ENCODE measurements at regions not wholly inside any gene's neighbourhood (a gene's known extent, or its start where the extent isn't known, plus 50 kb on each side); places are given as distances from the start of the nearest gene placed in this dataset.

- WGBS: 89% methylated on average over 5 of the region's 5 CpGs
- Histone ChIP-seq H3K9me3 (no peaks in the 10 kb centered on the region), H3K27me3 (no peaks in the 10 kb centered on the region), H3K4me1 (no peaks in the 10 kb centered on the region), H3K4me3 (no peak overlapping the region), H3K36me3 (no peaks in the 10 kb centered on the region), H3K27ac (no peak overlapping the region)
- no peak for DNase-seq (ENCODE audit: low spot score in 2 of 2)
- no peak for TF ChIP-seq CTCF (IDR thresholded peaks at IDR 0.05)
These were observed 705.7 kb upstream of the RGS18 start for GRCh38 chr1:191452586-191452985.

GRCh38 chr1:191453487-191453886, 704.8 kb upstream of the RGS18 start:
- Histone ChIP-seq H3K36me3 (no peaks in the 10 kb centered on the region), H3K4me3 (no peak overlapping the region), H3K4me1 (no peaks in the 10 kb centered on the region), H3K27me3 (no peaks in the 10 kb centered on the region), H3K9me3 (no peaks in the 10 kb centered on the region), H3K27ac (no peak overlapping the region)
- no peak for DNase-seq (ENCODE audit: low spot score in 2 of 2)
- TF ChIP-seq POLR2A (IDR thresholded peaks at IDR 0.05): no peak
- no peak for TF ChIP-seq EP300 (IDR thresholded peaks at IDR 0.05)
- no peak for TF ChIP-seq POLR2AphosphoS5 (IDR thresholded peaks at IDR 0.05)
- WGBS: 93% methylated on average over 2 of the region's 2 CpGs

GRCh38 chr1:191457889-191458288, 700.4 kb upstream of the RGS18 start:
- no peak overlapping the region for H3K27ac ChIP-seq
- no peak for TF ChIP-seq CTCF (IDR thresholded peaks at IDR 0.05)
- no peak for TF ChIP-seq POLR2AphosphoS5 (IDR thresholded peaks at IDR 0.05)
- TF ChIP-seq EP300 (IDR thresholded peaks at IDR 0.05): no peak
- no peak for TF ChIP-seq POLR2A (IDR thresholded peaks at IDR 0.05)
- WGBS: 72% methylated on average over 3 of the region's 3 CpGs
- no peak overlapping the region for H3K4me3 ChIP-seq
- DNase-seq (ENCODE audit: low spot score in 2 of 2): no peak
- no peaks in the 10 kb centered on the region for H3K27me3 ChIP-seq
- H3K4me1 ChIP-seq: no peaks in the 10 kb centered on the region
- H3K36me3 ChIP-seq: no peaks in the 10 kb centered on the region
- H3K9me3 ChIP-seq: no peaks in the 10 kb centered on the region

- TF ChIP-seq EP300 (IDR thresholded peaks at IDR 0.05): no peak
- TF ChIP-seq CTCF (IDR thresholded peaks at IDR 0.05): no peak
- TF ChIP-seq POLR2A (IDR thresholded peaks at IDR 0.05): no peak
- TF ChIP-seq POLR2AphosphoS5 (IDR thresholded peaks at IDR 0.05): no peak
These were observed 698.0 kb upstream of the RGS18 start for GRCh38 chr1:191460234-191460633.

GRCh38 chr1:191483988-191484387, 674.3 kb upstream of the RGS18 start:
- H3K4me1 ChIP-seq: no peaks in the 10 kb centered on the region
- DNase-seq (ENCODE audit: low spot score in 2 of 2): no peak
- no peak for TF ChIP-seq POLR2A (IDR thresholded peaks at IDR 0.05)
- TF ChIP-seq CTCF (IDR thresholded peaks at IDR 0.05): no peak
- TF ChIP-seq EP300 (IDR thresholded peaks at IDR 0.05): no peak
- TF ChIP-seq POLR2AphosphoS5 (IDR thresholded peaks at IDR 0.05): no peak
- no peak overlapping the region for H3K27ac ChIP-seq
- WGBS: 62% methylated on average over 3 of the region's 3 CpGs
- H3K4me3 ChIP-seq: no peak overlapping the region
- H3K9me3 ChIP-seq: peaks cover 4% of the 10 kb centered on the region
- H3K36me3 ChIP-seq: no peaks in the 10 kb centered on the region
- H3K27me3 ChIP-seq: no peaks in the 10 kb centered on the region

More at GRCh38 chr1:191460234-191460633, 698.0 kb upstream of the RGS18 start:
- Histone ChIP-seq H3K4me3 (no peak overlapping the region), H3K36me3 (no peaks in the 10 kb centered on the region), H3K9me3 (no peaks in the 10 kb centered on the region), H3K27me3 (no peaks in the 10 kb centered on the region), H3K4me1 (no peaks in the 10 kb centered on the region), H3K27ac (no peak overlapping the region)
- DNase-seq (ENCODE audit: low spot score in 2 of 2): no peak

- no peak overlapping the region for H3K4me3 ChIP-seq
- no peaks in the 10 kb centered on the region for H3K4me1 ChIP-seq
- no peaks in the 10 kb centered on the region for H3K27me3 ChIP-seq
- H3K36me3 ChIP-seq: no peaks in the 10 kb centered on the region
- no peak for DNase-seq (ENCODE audit: low spot score in 2 of 2)
- peaks cover 4% of the 10 kb centered on the region for H3K9me3 ChIP-seq
- TF ChIP-seq POLR2AphosphoS5 (IDR thresholded peaks at IDR 0.05) (no peak), EP300 (IDR thresholded peaks at IDR 0.05) (no peak), CTCF (IDR thresholded peaks at IDR 0.05) (no peak), POLR2A (IDR thresholded peaks at IDR 0.05) (no peak)
- no peak overlapping the region for H3K27ac ChIP-seq
- 78% methylated on average over 2 of the region's 2 CpGs for whole genome bisulfite sequencing
These were observed 668.0 kb upstream of the RGS18 start for GRCh38 chr1:191490303-191490702.

Data from suprapubic skin (tissue), 4 donors.